C4-2B (cell line): ENCODE measurements at regions not wholly inside any gene's neighbourhood (a gene's known extent, or its start where the extent isn't known, plus 50 kb on each side); places are given as distances from the start of the nearest gene placed in this dataset.

Source experiments
- CTCF ChIP-seq: fragments of 450-650 bp; conservative IDR thresholded peaks from 2 replicates; pipeline ENCODE4 v1.5.1; 2017; ENCODE audit warnings: mild to moderate bottlenecking
- ZFX ChIP-seq: fragments of 450-650 bp; IDR thresholded peaks from 2 replicates; pipeline ENCODE4 v1.6.1; 2017

DNA sequence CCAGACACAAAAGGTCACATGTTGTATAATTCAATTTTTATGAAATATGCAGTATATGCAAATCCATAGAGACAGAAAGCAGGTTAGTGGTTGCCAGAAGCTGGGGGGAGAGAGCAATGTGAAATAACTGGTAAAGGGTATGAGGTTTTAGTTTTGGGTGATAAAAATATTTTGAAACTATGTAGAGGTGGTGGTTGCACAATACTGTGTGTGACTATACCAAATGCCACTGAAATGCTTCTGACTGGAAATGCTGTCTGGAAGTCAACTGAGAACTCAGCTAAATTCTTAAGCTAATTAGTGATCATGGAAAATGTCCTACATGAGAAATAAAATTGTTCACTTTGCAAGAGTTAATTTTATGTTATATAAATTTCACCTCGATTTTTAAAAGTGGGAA lies 65.3 kb upstream of the RXFP2 start:
- TF ChIP-seq CTCF (no peak), ZFX (no peak)
